NCI-H2081 (cell line): ENCODE measurements at regions not wholly inside any gene's neighbourhood (a gene's known extent, or its start where the extent isn't known, plus 50 kb on each side); places are given as distances from the start of the nearest gene placed in this dataset.
"Not testable (repeated sequence)": the region's sequence is repeated elsewhere in the genome, so short reads cannot be mapped to it uniquely, and the experiment has no call there.

ENCODE experiments used
- DNase-seq, 2 experiments: peaks; one replicate each; lab custom pipeline; 2025; lab: John Stamatoyannopoulos, UW

GRCh38 chr6:2376429-2377355 lies 131.3 kb upstream of the GMDS start:
- no peak for DNase-seq

DNA sequence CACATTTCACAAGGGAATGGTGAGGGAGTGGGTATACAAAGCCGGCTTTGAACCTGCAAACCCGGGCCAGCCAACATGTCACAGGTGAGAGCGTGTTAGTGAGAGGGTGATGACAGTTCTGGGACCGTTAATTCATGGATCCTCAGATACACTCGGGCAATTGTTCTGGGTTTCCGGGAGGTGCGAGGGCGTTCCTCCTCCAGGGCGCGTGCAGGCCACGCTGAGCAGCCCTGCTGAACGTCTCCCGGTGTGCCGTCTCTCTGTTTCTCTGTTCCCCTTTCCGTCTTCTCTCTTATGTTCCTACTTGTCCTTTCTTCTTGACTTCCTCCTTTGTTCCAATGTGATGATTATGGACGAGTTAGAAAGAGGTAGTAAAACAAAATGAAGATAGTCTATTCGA lies 130.0 kb upstream of the GMDS start:
- no peak for DNase-seq

GRCh38 chr6:2369606-2370005 lies 124.2 kb upstream of the GMDS start:
- no peak for DNase-seq

DNA sequence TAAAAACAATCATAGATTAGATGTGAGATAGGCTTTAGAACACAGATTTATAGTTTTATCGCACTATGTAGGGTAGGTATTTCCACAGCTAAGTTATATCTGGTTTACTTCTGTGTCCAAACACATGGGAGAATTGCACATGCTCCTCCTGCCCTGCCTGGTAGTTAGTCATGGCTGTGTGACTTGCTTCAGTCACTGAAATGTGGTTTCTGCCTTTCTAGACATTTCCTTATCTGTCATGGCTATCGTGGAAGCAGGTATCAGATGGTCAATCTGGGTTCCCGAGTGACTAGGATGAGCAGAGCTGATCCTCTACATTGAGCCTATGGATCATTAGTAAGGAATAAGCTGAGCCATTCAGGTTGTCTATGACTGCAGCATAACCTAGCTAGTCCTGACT lies 117.8 kb upstream of the GMDS start:
- no peak for DNase-seq

DNA sequence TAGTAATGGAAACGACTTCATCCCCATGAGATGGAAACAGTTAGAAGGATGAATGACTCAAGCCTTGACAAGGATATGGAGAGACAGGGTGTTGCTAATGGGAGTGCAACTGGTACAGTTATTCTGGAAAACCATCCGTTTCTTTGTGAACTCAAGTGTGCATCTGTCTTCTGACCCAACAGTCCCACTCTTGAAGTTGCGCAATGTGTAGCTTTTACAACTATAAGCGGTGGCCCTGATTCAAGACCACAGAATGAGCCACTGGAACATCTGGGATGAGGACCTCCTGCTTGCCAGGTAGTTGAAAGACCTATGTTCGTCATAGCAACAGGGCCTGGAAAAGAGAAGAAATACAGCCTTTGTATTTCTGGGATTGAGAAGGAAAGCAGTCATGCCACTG lies 115.8 kb upstream of the GMDS start:
- no peak for DNase-seq

DNA sequence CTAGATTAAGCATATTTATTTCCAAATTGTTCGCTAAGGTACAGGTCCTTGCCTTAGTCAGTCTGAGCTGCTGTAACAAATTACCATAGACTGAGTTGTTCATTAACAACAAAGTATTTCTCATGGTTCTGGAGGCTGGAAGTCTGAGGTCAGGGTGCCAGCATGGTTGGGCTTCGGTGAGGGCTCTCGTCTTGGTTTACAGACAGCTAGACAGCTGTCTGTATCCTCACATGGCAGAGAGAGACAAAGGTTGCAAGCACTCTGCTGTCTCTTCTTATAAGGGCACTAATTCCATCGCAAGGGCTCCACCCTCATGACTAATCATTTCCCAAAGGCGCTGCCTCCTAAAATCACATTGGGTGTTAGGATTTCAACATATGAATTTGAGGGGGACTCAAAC lies 115.3 kb upstream of the GMDS start:
- DNase-seq, result no peak

DNA sequence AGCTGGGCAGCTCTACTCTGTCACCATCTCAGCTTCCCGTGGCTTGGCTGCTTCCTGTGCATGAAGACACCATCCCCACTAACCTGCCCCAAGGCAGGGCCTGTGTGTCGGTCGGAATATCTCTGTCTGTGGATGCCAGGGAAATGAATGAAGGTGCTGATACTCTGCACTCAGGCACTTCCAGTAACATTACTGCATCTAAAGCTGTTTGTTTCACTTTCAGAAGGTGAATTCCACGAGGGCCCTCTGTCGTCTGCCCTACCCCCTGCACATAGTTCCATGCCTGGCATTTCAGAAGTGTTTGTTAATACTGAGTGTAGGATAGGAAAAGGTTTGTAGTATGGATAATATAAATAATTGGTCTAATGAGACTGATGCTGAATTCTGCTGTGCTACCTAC lies 114.7 kb upstream of the GMDS start:
- no peak for DNase-seq

- no peak for DNase-seq
Measured at GRCh38 chr6:2355150-2355549, 109.7 kb upstream of the GMDS start.

GRCh38 chr6:2354138-2354491 lies 108.7 kb upstream of the GMDS start:
- no peak for DNase-seq

DNA sequence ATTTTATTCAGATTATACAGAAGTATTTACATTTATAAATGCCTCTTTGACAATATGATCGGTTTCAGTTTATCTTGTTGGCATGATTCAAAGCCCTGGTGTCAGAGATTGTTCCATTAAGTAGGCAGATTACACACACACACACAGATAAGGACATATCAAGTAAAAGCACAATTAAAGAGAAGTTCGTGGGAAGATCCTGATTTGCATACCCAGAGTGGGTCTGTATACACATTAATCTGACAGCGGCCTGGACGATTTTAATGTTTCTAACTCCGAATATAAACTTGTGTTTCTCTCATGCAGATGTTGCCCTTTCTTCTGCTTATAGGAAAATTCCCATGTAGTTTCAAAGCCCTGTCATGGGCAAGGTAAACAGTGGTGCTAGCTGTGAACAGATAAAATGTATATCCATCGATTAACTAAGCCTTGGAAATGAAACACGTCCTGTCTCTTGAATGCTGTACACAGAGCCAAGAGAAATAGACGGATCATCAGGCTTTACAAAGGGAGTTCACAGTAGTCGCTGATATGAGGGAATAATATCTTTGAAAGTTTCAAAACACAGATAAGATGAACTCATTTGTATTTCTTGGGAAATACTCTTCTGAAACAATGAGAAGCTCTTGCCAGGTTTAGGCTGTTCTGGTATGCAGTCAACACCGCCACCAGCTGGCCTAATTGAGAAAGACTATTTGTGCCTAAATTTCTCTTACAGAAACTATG lies 108.2 kb upstream of the GMDS start:
- DNase-seq, result peak; percentile 55 to 65

GRCh38 chr6:2351807-2352431 lies 106.5 kb upstream of the GMDS start:
- DNase-seq, result no peak

GRCh38 chr6:2351090-2351489 lies 105.7 kb upstream of the GMDS start:
- DNase-seq, result no peak

DNA sequence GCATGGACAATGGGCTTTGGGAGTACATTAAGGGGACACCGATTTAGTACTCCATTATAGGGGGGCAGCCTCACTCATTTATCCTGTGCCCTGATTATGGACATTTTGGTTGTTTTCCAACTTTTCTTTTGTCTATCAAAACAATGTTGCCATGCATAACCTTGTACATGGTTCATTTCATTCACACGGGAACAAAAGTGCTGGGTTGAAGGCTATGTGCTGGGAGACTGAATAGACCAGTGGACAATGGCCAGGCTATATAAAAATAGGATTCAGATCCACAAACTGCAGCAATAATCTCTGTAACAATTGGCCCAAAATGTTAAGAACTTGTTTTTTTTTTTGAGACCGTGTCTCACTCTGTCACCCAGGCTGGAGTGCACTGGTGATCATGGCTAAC lies 100.7 kb upstream of the GMDS start:
- no peak for DNase-seq

GRCh38 chr6:2344319-2344905 lies 99.0 kb upstream of the GMDS start:
- DNase-seq, result no peak

DNA sequence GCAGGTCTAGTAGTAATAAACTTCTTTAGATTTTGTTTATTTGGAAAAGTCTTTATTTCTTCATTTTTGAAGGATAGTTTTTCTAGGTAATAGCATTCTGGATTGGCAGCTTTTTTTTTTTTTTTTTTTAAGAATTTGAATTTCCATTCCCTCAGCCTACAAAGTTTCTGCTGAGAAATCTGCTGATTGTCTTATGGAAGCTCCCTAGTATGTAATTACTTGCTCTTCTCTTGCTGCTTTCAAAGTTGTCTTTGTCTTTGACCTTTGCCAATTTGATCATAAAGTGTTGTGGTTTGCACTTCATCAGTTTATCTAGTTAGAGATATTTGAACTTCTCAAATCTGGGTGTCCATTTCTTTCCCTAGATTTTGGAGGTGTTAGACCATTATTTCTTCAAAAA lies 82.2 kb upstream of the GMDS start:
- no peak for DNase-seq

DNA sequence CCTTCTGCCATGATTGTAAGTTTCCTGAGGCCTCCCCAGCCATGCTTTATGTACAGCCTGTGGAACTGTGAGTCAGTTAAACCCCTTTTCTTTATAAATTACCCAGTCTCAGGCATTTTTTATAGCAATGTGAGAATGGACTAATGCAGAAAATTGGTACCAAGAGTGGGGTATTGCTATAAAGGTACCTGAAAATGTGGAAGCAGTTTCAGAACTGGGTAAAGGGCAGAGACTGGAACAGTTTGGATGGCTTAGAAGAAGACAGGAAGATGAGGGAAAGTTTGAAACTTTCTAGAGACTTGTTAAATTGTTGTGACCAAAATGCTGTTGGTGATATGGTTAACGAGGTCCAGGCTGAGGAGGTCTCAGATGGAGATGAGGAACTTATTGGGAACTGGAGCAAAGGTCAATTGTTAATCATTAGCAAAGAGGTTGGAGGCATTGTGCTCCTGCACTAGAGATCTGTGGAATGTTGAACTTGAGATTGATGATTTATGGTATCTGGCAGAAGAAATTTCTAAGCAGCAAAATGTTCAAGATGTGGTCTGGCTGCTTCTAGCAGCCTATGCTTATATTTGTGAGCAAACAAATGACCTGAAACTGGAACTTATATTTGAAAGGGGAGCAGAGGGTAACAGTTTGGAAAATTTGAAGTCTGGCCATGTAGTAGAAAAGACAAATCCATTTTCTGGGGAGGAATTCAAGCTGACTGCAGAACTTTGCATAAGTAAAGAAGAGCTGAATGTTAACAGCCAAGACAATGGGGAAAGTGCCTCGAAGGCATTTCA lies 79.0 kb upstream of the GMDS start:
- DNase-seq, result no peak

- not testable (repeated sequence) for DNase-seq
Measured at GRCh38 chr6:2317498-2317897, 72.1 kb upstream of the GMDS start.

GRCh38 chr6:2314641-2315040 lies 69.2 kb upstream of the GMDS start:
- DNase-seq, result no peak

DNA sequence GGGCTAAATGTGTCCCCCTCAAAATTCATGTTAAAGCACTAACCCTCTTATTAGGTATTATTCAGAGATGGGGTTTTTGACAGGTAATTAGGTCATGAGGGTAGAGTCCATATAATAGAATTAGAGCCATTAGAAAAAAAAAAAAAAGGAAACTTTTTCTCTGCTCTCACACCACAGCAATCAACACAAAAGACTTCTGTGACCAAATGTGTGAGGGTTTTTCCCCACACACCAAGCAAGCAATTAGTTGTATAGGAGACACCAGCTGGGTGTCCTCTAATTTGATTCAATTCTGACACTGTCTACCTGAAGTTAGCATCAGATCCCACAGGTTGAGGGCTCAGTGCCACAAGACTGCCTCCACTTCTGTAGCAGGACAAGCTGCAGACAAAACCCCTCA lies 64.6 kb upstream of the GMDS start:
- DNase-seq, result no peak

DNA sequence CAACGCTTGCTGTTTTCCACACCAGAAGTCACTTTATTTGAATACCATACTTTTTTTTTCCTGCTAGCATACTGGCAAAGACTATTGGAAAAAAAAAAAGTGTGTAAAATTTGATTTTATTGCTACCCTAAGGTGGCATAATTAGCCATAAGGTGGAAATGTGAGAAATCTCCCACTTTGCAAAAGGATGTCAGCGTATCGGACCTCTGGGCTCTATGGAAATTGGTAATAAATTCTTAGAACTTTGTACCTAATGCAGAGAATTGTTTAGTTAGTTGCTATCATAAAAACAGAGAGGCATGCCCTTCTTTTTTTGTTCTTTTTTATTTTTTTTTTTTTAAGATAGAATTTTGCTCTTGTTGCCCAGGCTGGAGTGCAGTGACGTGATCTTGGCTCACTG lies 63.7 kb upstream of the GMDS start:
- no peak for DNase-seq

DNA sequence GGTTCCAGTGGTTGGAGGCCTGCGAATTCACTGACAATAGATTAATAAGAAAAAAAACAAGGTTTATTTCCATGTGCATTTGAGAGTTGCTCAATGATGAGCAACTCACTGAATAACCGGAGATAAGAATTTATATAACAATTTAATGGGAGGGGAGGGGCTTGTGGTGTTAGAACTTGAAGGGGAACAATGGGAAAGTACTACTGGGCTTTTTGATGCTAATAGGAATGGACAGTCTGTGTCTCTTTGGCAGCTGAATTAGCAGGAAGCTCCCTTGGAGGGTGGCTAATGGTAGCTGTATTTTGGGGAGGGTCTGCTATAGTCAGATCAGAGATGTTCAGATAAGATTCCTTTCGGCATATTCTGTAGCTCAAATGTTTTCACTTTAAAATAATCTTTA lies 62.4 kb upstream of the GMDS start:
- DNase-seq, result no peak

- DNase-seq, result no peak
Measured at GRCh38 chr6:2305951-2306350, 60.5 kb upstream of the GMDS start.
